Lower leg skin (tissue), 3 donors: ENCODE measurements at regions not wholly inside any gene's neighbourhood (a gene's known extent, or its start where the extent isn't known, plus 50 kb on each side); places are given as distances from the start of the nearest gene placed in this dataset.

ENCODE experiments used
- CTCF ChIP-seq, 3 donors: fragments of 450-650 bp; IDR thresholded peaks; one replicate each; pipeline ENCODE4 v1.5.1; 2016; ENCODE audit warnings: antibody characterized with exemption in 3 of 3, mild to moderate bottlenecking in 3 of 3, moderate library complexity in 2 of 3
- POLR2A ChIP-seq, 2 donors: fragments of 450-650 bp; IDR thresholded peaks; one replicate each; pipeline ENCODE4 v1.6.1; 2016 to 2017; ENCODE audit warnings: antibody characterized with exemption in 2 of 2, mild to moderate bottlenecking in 1 of 2, moderate library complexity in 1 of 2

GRCh38 chr14:48914382-48914781 is 671.8 kb downstream of the RPS29 start:
- no peak for TF ChIP-seq POLR2A (IDR thresholded peaks at IDR 0.05)
- TF ChIP-seq CTCF (IDR thresholded peaks at IDR 0.05) = no peak
